ENCODE measurements at regions not wholly inside any gene's neighbourhood (a gene's known extent, or its start where the extent isn't known, plus 50 kb on each side); places are given as distances from the start of the nearest gene placed in this dataset.

DNA sequence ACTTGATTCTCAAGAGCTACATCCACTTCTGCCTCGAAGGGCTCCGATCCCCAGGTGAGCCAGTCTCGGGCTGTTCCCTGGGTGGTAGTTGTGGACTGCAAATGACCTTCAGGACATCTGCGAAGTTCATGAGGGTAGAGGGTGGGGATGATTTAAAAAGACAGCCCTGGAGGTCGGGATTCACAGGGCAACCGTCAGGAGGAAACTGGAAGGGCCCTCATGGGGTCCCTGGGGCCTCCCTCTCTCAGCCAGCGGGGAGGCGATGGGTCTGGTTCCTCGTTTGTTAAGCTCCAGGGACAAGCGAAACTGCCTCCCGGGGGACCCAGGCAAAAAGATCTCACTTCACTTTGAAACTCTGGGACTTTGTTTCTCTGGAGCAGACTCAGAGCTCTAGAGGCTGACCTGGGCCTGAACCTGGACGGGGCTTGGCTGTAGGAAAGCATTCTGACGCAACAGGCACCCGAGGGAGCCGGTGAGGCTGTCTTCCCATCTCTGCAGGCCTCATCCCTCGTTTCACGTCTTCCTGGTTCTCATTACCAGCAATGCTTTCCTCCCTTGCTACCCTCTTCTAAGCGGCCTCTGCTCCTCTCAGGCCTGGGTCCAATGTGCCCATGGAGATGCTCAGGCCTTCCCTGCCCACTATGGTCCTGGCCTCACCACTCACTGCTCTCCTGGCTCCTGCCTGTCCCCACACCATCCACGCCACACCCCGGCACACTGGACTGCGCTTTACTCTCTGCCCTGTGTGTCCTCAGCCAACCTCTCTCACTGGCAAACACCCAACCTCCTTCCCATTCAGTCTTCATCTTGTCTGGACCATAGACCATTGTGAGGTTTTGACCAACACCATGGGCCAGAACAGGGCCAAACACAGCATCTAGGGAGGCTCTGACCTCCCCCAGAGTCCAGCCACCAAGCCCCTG, 214.2 kb upstream of the TNRC6C start:
- TF ChIP-seq, protein P1, sequence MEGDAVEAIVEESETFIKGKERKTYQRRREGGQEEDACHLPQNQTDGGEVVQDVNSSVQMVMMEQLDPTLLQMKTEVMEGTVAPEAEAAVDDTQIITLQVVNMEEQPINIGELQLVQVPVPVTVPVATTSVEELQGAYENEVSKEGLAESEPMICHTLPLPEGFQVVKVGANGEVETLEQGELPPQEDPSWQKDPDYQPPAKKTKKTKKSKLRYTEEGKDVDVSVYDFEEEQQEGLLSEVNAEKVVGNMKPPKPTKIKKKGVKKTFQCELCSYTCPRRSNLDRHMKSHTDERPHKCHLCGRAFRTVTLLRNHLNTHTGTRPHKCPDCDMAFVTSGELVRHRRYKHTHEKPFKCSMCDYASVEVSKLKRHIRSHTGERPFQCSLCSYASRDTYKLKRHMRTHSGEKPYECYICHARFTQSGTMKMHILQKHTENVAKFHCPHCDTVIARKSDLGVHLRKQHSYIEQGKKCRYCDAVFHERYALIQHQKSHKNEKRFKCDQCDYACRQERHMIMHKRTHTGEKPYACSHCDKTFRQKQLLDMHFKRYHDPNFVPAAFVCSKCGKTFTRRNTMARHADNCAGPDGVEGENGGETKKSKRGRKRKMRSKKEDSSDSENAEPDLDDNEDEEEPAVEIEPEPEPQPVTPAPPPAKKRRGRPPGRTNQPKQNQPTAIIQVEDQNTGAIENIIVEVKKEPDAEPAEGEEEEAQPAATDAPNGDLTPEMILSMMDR (CRISPR knock-in tag; IDR thresholded peaks at IDR 0.05): no peak
- TF ChIP-seq, protein P2, sequence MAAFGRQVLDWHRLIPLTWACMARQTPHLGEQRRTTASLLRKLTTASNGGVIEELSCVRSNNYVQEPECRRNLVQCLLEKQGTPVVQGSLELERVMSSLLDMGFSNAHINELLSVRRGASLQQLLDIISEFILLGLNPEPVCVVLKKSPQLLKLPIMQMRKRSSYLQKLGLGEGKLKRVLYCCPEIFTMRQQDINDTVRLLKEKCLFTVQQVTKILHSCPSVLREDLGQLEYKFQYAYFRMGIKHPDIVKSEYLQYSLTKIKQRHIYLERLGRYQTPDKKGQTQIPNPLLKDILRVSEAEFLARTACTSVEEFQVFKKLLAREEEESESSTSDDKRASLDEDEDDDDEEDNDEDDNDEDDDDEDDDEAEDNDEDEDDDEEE (CRISPR knock-in tag; IDR thresholded peaks at IDR 0.05): no peak
- TF ChIP-seq DNMT1 (CRISPR knock-in tag; IDR thresholded peaks at IDR 0.05) (no peak), ZBTB21 (CRISPR knock-in tag; IDR thresholded peaks at IDR 0.05) (no peak), POLR2A (IDR thresholded peaks at IDR 0.05; ENCODE audit: insufficient read depth in 1 of 2, low read depth in 2 of 2, low read length in 2 of 2) (no peak), CHD4 (IDR thresholded peaks at IDR 0.05; ENCODE audit: borderline replicate concordance, low read length) (no peak), KLF13 (CRISPR knock-in tag; IDR thresholded peaks at IDR 0.05) (no peak), NONO (IDR thresholded peaks at IDR 0.05) (no peak), NONO (CRISPR knock-in tag; conservative IDR thresholded peaks at IDR 0.05) (no peak), SUZ12 (IDR thresholded peaks at IDR 0.05; ENCODE audit: low read depth, low read length) (no peak)

Measured in HepG2 (cell line).